Thyroid gland (tissue), 4 donors: ENCODE measurements at regions not wholly inside any gene's neighbourhood (a gene's known extent, or its start where the extent isn't known, plus 50 kb on each side); places are given as distances from the start of the nearest gene placed in this dataset.

Experiments
- DNase-seq, 2 donors: peaks; one replicate each; pipeline ENCODE4 v3.0.0-alpha.2; 2019
- H3K27ac ChIP-seq, 3 donors: fragments of 200-600 bp; sonication (generic); 1 replicate in 2 of 3; 2 replicates in 1 of 3; pipeline ENCODE4 v1.5.1; 2016 to 2019; ENCODE audit warnings: mild to moderate bottlenecking in 1 of 3, moderate library complexity in 1 of 3
- H3K27me3 ChIP-seq: fragments of 200-600 bp; sonication (generic); one replicate; pipeline ENCODE4 v1.5.1; 2019
- H3K36me3 ChIP-seq, 2 donors: fragments of 200-600 bp; sonication (generic); one replicate each; pipeline ENCODE4 v1.5.1; 2016 to 2019
- H3K4me1 ChIP-seq, 2 donors: fragments of 200-600 bp; sonication (generic); one replicate each; pipeline ENCODE4 v1.5.1; 2017 to 2019
- H3K4me3 ChIP-seq, 3 donors: fragments of 200-600 bp; sonication (generic); replicated peaks in 1 of 3; 1 replicate in 2 of 3; 2 replicates in 1 of 3; pipeline ENCODE4 v1.5.1; 2016; ENCODE audit warnings: mild to moderate bottlenecking in 1 of 3
- H3K9me3 ChIP-seq: fragments of 200-600 bp; sonication (generic); one replicate; pipeline ENCODE4 v1.5.1; 2017
- CTCF ChIP-seq, 6 experiments: fragments of 200-600 bp in 3 of 6; fragments of 450-650 bp in 3 of 6; sonication (generic) in 3 of 6; IDR thresholded peaks; one replicate each; pipeline ENCODE4 v1.5.1; 2016 to 2019; ENCODE audit warnings: antibody characterized with exemption in 6 of 6, mild to moderate bottlenecking in 2 of 6, inconsistent platforms in 1 of 6, moderate library complexity in 1 of 6
- POLR2A ChIP-seq, 2 donors: fragments of 450-650 bp; IDR thresholded peaks; one replicate each; pipeline ENCODE4 v1.6.1; 2017; ENCODE audit warnings: antibody characterized with exemption in 2 of 2, mild to moderate bottlenecking in 2 of 2, moderate library complexity in 1 of 2
- WGBS, 2 donors: methylation state at CpG; one replicate each; pipeline ENCODE4 v1.1.5; 2017; 5-methylcytosine and 5-hydroxymethylcytosine counted together
- intact Hi-C: fragments of 100-400 bp; cut with DNase I; formaldehyde crosslinking; loops from one replicate; pipeline ENCODE4 v1.15.1; 2023

GRCh38 chr3:16064642-16065414, 109.7 kb upstream of the GALNT15 start:
- Histone ChIP-seq H3K27me3 (no peaks in the 10 kb centered on the region), H3K27ac (peak overlapping the region; percentile 28 to 59 (median 36)), H3K4me1 (peaks cover 7 to 23% of the 10 kb centered on the region in 2 donors), H3K36me3 (no peaks in the 10 kb centered on the region), H3K9me3 (no peaks in the 10 kb centered on the region), H3K4me3 (no peak overlapping the region)
- WGBS, 2 donors = 84% methylated on average over 3 of the region's 3 CpGs
- TF ChIP-seq POLR2A (IDR thresholded peaks at IDR 0.05) (no peak), CTCF (IDR thresholded peaks at IDR 0.05) (no peak)
- intact Hi-C loops = no loop called here
- peak; percentile 46 to 58 for DNase-seq

- no peak for DNase-seq
- Histone ChIP-seq H3K27ac (no peak overlapping the region), H3K27me3 (no peaks in the 10 kb centered on the region), H3K4me1 (peaks cover 7 to 16% of the 10 kb centered on the region in 2 donors), H3K9me3 (no peaks in the 10 kb centered on the region), H3K36me3 (no peaks in the 10 kb centered on the region), H3K4me3 (no peak overlapping the region)
- 82 to 92% methylated on average over 1 of the region's 1 CpG for WGBS, 2 donors
- intact Hi-C loops = no loop called here
- TF ChIP-seq CTCF (IDR thresholded peaks at IDR 0.05) (no peak), POLR2A (IDR thresholded peaks at IDR 0.05) (no peak)
Measured at GRCh38 chr3:16066545-16066944, 107.9 kb upstream of the GALNT15 start.

GRCh38 chr3:16066975-16067374, 107.5 kb upstream of the GALNT15 start:
- H3K27ac ChIP-seq = no peak overlapping the region
- no peaks in the 10 kb centered on the region for H3K27me3 ChIP-seq
- no peak overlapping the region for H3K4me3 ChIP-seq
- peaks cover 7 to 16% of the 10 kb centered on the region in 2 donors for H3K4me1 ChIP-seq
- H3K36me3 ChIP-seq = no peaks in the 10 kb centered on the region
- TF ChIP-seq POLR2A (IDR thresholded peaks at IDR 0.05) (no peak), CTCF (IDR thresholded peaks at IDR 0.05) (no peak)
- H3K9me3 ChIP-seq = no peaks in the 10 kb centered on the region
- no peak for DNase-seq
- intact Hi-C loops = no loop called here
- 93 to 95% methylated on average over 6 of the region's 6 CpGs for WGBS, 2 donors

GRCh38 chr3:16067837-16068471, 106.5 kb upstream of the GALNT15 start:
- H3K4me1 ChIP-seq = peaks cover 7 to 16% of the 10 kb centered on the region in 2 donors
- H3K27me3 ChIP-seq = no peaks in the 10 kb centered on the region
- no peak for DNase-seq
- intact Hi-C loops = no loop called here
- H3K36me3 ChIP-seq = no peaks in the 10 kb centered on the region
- no peak overlapping the region for H3K27ac ChIP-seq
- 90 to 92% methylated on average over 2 of the region's 2 CpGs for WGBS, 2 donors
- no peak for TF ChIP-seq CTCF (IDR thresholded peaks at IDR 0.05)
- TF ChIP-seq POLR2A (IDR thresholded peaks at IDR 0.05) = no peak
- no peaks in the 10 kb centered on the region for H3K9me3 ChIP-seq
- H3K4me3 ChIP-seq = no peak overlapping the region
